HUES6 (cell line): ENCODE measurements at regions not wholly inside any gene's neighbourhood (a gene's known extent, or its start where the extent isn't known, plus 50 kb on each side); places are given as distances from the start of the nearest gene placed in this dataset.

Source experiments
- H3K27ac ChIP-seq: 2 replicates; pipeline ENCODE4 v1.7.0; 2013; ENCODE audit warnings: low read depth, mild to moderate bottlenecking, low read length, inconsistent platforms
- H3K27me3 ChIP-seq: 2 replicates; pipeline ENCODE4 v1.6.1; 2013; ENCODE audit warnings: low read length; ENCODE audit not compliant: control insufficient read depth, insufficient read depth
- H3K36me3 ChIP-seq: 2 replicates; pipeline ENCODE4 v1.6.1; 2013; ENCODE audit warnings: low read length; ENCODE audit not compliant: control insufficient read depth, insufficient read depth
- H3K4me1 ChIP-seq: 2 replicates; pipeline ENCODE4 v1.6.1; 2013; ENCODE audit warnings: low read length; ENCODE audit not compliant: control insufficient read depth, insufficient read depth
- H3K4me3 ChIP-seq: 2 replicates; pipeline ENCODE4 v1.5.1; 2013; ENCODE audit warnings: low read depth, low read length
- H3K9ac ChIP-seq: one replicate; pipeline ENCODE4 v1.6.1; 2013; ENCODE audit warnings: mild to moderate bottlenecking, low read length
- H3K9me3 ChIP-seq: 2 replicates; pipeline ENCODE4 v1.6.1; 2013; ENCODE audit warnings: low read depth, low read length; ENCODE audit not compliant: control insufficient read depth, insufficient read depth

GRCh38 chr5:74109344-74109743, 483.3 kb downstream of the ARHGEF28 start:
- Histone ChIP-seq H3K9ac (no peak overlapping the region), H3K27ac (no peak overlapping the region), H3K27me3 (no peaks in the 10 kb centered on the region), H3K4me3 (no peak overlapping the region), H3K36me3 (no peaks in the 10 kb centered on the region), H3K4me1 (no peaks in the 10 kb centered on the region), H3K9me3 (no peaks in the 10 kb centered on the region)

- Histone ChIP-seq H3K4me1 (no peaks in the 10 kb centered on the region), H3K36me3 (no peaks in the 10 kb centered on the region), H3K9me3 (no peaks in the 10 kb centered on the region), H3K9ac (no peak overlapping the region), H3K27me3 (no peaks in the 10 kb centered on the region), H3K27ac (no peak overlapping the region), H3K4me3 (no peak overlapping the region)
These were observed 481.9 kb downstream of the ARHGEF28 start for GRCh38 chr5:74107899-74108298.

- Histone ChIP-seq H3K9ac (no peak overlapping the region), H3K27me3 (no peaks in the 10 kb centered on the region), H3K9me3 (peaks cover 2% of the 10 kb centered on the region; the same call in 1 of the 2 replicates), H3K4me1 (no peaks in the 10 kb centered on the region), H3K27ac (no peak overlapping the region), H3K36me3 (no peaks in the 10 kb centered on the region), H3K4me3 (no peak overlapping the region)
These were observed 479.3 kb downstream of the ARHGEF28 start for GRCh38 chr5:74105126-74105780.

DNA sequence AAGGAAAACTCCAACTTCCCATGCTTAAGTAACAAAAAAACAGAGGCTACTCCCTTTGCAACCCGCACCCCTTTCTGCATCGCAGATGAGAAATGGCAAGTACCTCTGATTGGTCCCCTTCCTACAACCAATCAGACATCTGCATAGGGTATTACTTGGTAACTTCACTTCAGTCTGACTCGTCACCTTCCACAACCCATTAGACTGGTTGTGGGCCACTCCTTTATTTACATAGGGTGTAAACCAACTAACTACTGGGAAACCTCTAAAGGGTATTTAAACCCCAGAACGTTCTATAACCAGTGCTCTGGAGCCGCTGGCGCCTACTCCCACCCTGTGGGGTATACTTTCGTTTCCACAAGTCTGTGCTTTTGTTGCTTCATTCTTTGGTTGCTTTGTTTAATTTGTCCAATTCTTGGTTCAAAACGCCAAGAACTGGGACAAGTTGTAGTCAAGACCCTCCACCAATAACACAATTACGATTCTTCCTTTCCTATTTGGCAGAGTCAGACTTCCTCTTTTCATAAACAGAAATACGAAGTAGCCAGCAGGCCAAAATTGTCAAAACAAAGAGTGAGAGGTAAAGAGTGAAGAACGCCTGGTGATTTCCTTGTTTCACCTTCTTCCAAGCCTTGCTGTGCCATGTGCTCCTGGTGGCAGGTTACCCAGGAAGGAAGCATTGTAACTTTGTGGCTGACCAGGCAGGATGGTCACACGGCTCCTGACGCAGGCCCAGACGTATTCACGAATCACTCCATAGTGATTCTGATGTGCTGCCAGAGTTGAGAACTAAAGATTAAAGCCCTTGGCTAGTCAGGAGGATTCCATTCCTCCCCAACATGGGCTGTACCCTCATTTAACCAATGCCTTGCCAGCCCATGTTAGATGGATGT, 477.4 kb downstream of the ARHGEF28 start:
- Histone ChIP-seq H3K27ac (no peak overlapping the region), H3K27me3 (no peaks in the 10 kb centered on the region), H3K9ac (no peak overlapping the region)

DNA sequence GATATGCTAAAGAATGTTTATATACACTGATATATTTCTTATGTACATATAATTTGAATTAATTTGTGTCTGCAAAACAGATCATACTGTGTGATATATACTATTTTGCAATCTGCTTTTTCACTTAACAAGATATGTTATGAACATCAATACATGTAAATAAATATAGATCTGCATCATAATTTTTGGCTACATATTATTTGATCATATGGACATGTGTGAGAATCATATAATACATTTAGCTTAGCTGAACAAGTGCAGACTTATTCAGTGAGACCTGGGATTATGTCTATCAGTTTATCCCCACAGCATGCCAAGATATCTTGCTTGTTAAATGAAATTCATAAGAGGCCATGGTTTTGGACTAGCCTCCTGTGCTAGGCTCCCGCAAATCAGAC, 474.3 kb downstream of the ARHGEF28 start:
- H3K27ac ChIP-seq, result no peak overlapping the region
- H3K4me1 ChIP-seq, result no peaks in the 10 kb centered on the region
- no peaks in the 10 kb centered on the region for H3K27me3 ChIP-seq

More for the DNA sequence above, 477.4 kb downstream of the ARHGEF28 start:
- Histone ChIP-seq H3K36me3 (no peaks in the 10 kb centered on the region), H3K4me3 (no peak overlapping the region), H3K9me3 (peaks cover 12% of the 10 kb centered on the region), H3K4me1 (no peaks in the 10 kb centered on the region)

GRCh38 chr5:74099538-74100267, 473.7 kb downstream of the ARHGEF28 start:
- no peaks in the 10 kb centered on the region for H3K36me3 ChIP-seq
- H3K27ac ChIP-seq, result no peak overlapping the region
- H3K4me3 ChIP-seq, result no peak overlapping the region
- no peaks in the 10 kb centered on the region for H3K27me3 ChIP-seq
- H3K4me1 ChIP-seq, result no peaks in the 10 kb centered on the region
- no peak overlapping the region for H3K9ac ChIP-seq
- peaks cover 12% of the 10 kb centered on the region for H3K9me3 ChIP-seq

More for the DNA sequence above, 474.3 kb downstream of the ARHGEF28 start:
- H3K9ac ChIP-seq, result no peak overlapping the region
- no peak overlapping the region for H3K4me3 ChIP-seq
- peaks cover 12% of the 10 kb centered on the region for H3K9me3 ChIP-seq
- H3K36me3 ChIP-seq, result no peaks in the 10 kb centered on the region

- no peak overlapping the region for H3K27ac ChIP-seq
- no peak overlapping the region for H3K4me3 ChIP-seq
- no peaks in the 10 kb centered on the region for H3K27me3 ChIP-seq
- no peak overlapping the region for H3K9ac ChIP-seq
- no peaks in the 10 kb centered on the region for H3K36me3 ChIP-seq
- H3K4me1 ChIP-seq, result no peaks in the 10 kb centered on the region
- peaks cover 12% of the 10 kb centered on the region for H3K9me3 ChIP-seq
These were observed 472.9 kb downstream of the ARHGEF28 start for GRCh38 chr5:74098941-74099340.

GRCh38 chr5:74098456-74098855, 472.5 kb downstream of the ARHGEF28 start:
- H3K27me3 ChIP-seq, result no peaks in the 10 kb centered on the region

DNA sequence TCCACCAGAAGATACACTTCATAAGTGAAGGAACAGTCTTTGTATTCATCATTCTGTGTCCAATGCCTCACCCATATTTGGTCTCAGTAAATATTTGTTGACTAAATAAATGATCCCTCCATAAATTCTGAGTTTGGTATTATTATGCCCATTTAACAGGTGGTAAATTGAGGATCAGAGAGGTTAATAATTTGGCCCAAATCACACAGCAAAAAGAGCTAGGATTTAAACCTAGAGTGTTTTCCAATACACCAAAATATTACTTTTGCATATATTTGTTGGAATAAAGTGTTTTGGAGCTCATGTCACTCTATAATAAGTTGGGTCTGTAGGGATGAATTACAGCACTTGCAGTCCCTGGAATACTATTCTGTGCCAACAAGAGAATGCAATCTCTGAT, 470.3 kb downstream of the ARHGEF28 start:
- H3K4me3 ChIP-seq, result no peak overlapping the region
- no peaks in the 10 kb centered on the region for H3K27me3 ChIP-seq
- no peak overlapping the region for H3K9ac ChIP-seq
- no peak overlapping the region for H3K27ac ChIP-seq
- peaks cover 12% of the 10 kb centered on the region for H3K9me3 ChIP-seq
- H3K36me3 ChIP-seq, result no peaks in the 10 kb centered on the region
- H3K4me1 ChIP-seq, result no peaks in the 10 kb centered on the region

More at GRCh38 chr5:74098456-74098855, 472.5 kb downstream of the ARHGEF28 start:
- Histone ChIP-seq H3K9me3 (peaks cover 12% of the 10 kb centered on the region), H3K4me3 (no peak overlapping the region), H3K36me3 (no peaks in the 10 kb centered on the region), H3K27ac (no peak overlapping the region), H3K4me1 (no peaks in the 10 kb centered on the region), H3K9ac (no peak overlapping the region)

- H3K27me3 ChIP-seq, result no peaks in the 10 kb centered on the region
- peaks cover 12% of the 10 kb centered on the region for H3K9me3 ChIP-seq
- no peak overlapping the region for H3K4me3 ChIP-seq
- no peak overlapping the region for H3K9ac ChIP-seq
- H3K27ac ChIP-seq, result no peak overlapping the region
- H3K36me3 ChIP-seq, result no peaks in the 10 kb centered on the region
- H3K4me1 ChIP-seq, result no peaks in the 10 kb centered on the region
These were observed 469.9 kb downstream of the ARHGEF28 start for GRCh38 chr5:74095871-74096270.

GRCh38 chr5:74094782-74095108, 468.7 kb downstream of the ARHGEF28 start:
- Histone ChIP-seq H3K9ac (no peak overlapping the region), H3K27me3 (no peaks in the 10 kb centered on the region), H3K27ac (no peak overlapping the region), H3K4me3 (no peak overlapping the region), H3K4me1 (no peaks in the 10 kb centered on the region), H3K9me3 (peaks cover 8% of the 10 kb centered on the region), H3K36me3 (no peaks in the 10 kb centered on the region)
